Neural progenitor cell (in vitro differentiated cells): ENCODE measurements at regions not wholly inside any gene's neighbourhood (a gene's known extent, or its start where the extent isn't known, plus 50 kb on each side); places are given as distances from the start of the nearest gene placed in this dataset.

Source experiments
- EZH2phosphoT487 ChIP-seq: fragments of 200-600 bp; sonication (generic); IDR thresholded peaks from 2 replicates; pipeline ENCODE4 v1.6.1; 2017; ENCODE audit warnings: antibody characterized with exemption
- TF ChIP-seq, protein P1 (sequence below): fragments of 200-600 bp; sonication (generic); IDR thresholded peaks from 2 replicates; pipeline ENCODE4 v1.5.1; 2017; ENCODE audit warnings: antibody characterized with exemption, mild to moderate bottlenecking

- TF ChIP-seq, protein P1, sequence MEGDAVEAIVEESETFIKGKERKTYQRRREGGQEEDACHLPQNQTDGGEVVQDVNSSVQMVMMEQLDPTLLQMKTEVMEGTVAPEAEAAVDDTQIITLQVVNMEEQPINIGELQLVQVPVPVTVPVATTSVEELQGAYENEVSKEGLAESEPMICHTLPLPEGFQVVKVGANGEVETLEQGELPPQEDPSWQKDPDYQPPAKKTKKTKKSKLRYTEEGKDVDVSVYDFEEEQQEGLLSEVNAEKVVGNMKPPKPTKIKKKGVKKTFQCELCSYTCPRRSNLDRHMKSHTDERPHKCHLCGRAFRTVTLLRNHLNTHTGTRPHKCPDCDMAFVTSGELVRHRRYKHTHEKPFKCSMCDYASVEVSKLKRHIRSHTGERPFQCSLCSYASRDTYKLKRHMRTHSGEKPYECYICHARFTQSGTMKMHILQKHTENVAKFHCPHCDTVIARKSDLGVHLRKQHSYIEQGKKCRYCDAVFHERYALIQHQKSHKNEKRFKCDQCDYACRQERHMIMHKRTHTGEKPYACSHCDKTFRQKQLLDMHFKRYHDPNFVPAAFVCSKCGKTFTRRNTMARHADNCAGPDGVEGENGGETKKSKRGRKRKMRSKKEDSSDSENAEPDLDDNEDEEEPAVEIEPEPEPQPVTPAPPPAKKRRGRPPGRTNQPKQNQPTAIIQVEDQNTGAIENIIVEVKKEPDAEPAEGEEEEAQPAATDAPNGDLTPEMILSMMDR = no peak
- no peak for TF ChIP-seq EZH2phosphoT487
These were observed 383.4 kb downstream of the IRS2 start for GRCh38 chr13:109403012-109403421.
